HG03521 (cell line): ENCODE measurements at regions not wholly inside any gene's neighbourhood (a gene's known extent, or its start where the extent isn't known, plus 50 kb on each side); places are given as distances from the start of the nearest gene placed in this dataset.

Source experiments
- ATAC-seq: cut with Tn5 transposase; IDR thresholded peaks from one replicate; pipeline ENCODE4 v1.9.1; 2021; ENCODE audit warnings: mild to moderate bottlenecking, moderate library complexity; ENCODE audit not compliant: unreplicated experiment

DNA sequence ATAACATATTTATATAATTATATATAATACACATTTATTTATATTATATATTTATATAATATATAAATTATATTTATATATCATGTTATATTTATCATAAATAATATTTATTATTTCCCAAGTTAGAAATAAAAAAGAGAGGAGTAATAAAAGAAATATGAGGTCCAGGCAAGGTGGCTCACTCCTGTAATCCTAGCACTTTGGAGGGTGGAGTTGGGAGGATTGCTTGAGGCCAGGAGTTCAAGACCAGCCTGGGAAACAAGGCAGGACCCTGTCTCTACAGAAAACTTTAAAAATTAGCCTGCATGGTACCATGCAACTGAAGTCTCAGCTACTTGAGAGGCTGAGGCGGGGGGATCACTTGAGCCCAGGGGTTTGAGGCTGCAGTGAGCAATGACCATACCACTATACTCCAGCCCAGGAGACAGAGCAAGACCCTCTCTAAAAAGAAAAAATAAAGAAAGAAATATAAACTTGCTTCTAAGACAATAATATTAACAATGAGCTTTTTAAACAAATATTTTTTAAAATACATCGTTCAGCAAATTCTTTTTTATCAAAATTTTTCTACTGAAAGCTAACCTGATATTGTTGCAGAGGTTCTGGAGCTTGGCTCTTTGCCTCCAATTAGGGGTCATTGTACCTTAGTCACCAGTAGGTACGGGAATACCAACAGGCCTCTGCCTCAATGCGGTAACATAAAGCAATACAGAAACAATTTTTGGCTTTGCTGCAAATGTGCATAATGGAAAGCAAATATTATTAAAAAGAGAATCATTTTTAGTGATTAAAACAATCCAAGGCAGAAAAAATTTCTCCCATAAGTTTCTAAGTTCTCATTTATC, 290.0 kb downstream of the SETD4 start:
- no peak for ATAC-seq

DNA sequence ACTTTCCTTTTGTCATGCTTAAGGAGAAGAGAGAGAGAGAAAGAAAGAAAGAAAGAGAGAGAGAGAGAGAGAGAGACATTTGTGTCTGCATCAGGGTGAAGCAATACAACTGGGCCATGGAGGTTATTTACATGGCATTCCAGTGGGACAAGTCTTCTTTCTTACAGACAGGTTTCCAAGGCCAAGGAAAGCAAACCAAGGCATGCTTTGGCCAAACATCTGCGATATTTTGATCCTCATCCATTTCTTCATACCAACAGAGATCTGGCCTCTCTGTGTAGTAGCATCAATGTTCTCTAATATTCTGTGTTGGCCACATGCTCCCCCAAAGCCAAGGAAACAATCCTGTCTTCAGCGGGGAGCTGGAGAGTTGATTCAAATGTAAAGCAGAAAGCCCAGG, 292.1 kb downstream of the SETD4 start:
- no peak for ATAC-seq

DNA sequence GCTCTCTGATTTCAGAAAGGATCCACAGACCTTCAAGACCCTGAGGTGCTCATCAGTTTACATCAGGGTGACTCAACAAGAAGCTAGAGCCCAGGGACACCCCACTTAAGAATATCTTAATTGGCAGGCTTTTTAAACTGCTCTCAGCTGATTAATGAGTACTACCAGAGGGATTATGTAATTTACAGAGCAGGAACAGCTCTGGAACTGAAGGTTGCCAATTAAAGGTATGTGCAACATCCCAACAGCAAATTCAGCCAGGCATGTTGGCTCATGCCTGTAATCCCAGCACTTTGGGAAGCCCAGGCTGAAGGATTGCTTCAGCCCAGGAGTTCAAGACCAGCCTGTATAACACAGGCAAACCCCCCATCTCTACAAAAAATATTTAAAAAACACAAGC, 295.7 kb downstream of the SETD4 start:
- ATAC-seq, result no peak

DNA sequence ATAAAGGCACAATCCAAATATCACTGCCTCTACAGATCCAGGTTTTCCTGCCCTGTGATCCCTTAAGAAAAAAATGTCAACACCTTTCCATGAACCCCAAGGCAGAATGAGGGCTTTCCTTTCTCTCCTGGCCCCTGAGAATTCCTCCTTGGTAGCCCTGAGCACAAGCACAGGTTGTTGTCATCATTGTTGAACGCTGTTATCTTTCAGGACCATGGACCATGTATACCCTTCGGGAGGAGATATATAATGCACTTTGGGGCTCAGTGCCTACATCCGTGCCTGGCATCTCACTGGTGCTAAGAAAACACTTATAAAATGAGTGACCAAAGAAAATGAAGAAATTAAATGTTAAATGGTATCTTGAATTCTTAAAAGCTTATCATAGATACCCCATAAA, 296.2 kb downstream of the SETD4 start:
- no peak for ATAC-seq

DNA sequence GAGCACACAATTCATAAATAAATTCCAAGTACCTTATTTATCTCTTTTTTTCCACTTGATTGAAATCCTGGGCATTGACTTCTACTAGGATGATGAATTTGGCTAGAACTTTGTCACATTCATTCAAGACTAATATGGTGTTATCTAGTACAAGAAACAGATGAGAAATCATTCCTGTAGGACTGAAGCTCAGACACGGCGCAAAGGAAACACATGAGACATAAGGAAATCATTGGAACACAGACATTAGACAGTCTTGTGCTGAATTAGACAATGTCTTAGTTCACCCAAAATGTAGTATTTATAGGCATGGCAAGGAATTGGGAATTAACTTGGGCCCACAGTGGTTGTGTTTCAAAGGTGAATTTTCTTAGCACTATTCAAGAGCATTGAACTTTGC, 305.7 kb downstream of the SETD4 start:
- no peak for ATAC-seq

DNA sequence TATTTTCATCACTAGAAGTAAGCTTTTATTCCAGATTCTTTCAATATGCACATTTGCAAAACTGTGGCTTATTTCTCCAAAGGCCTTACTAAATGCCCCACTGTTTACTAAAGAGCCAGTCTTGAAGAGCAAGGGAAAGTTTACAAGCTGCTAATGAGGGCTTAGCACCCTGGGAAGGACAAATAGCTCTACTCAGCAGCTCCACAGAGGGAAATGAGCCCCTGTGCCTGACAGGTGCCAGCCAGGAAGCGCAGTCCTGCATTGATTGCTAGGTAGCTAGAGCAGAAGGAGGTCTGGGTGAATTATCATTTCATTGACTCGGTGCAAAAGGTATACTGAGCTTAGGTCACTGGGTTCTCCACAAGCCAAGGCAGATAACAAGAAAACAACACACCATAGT, 307.0 kb downstream of the SETD4 start:
- ATAC-seq, result no peak

DNA sequence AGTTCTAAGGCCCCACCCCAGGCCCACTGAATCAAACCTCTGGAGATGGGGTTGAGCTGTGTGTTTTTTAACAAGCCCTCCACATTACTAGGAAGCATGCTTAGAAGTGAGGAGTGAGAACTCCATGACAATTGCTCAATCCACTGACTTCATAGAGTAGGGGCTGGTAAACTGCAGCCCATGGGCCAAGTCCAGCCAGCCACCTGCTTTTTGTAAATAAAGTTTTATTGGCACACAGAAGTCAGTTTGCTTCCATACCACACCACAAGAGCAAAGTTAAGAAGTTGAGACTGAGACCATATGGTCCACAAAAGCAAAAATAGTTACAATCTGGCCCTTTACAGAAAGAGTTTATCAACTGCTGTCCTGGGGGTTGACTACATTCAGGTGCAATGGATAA, 309.2 kb downstream of the SETD4 start:
- ATAC-seq, result no peak

DNA sequence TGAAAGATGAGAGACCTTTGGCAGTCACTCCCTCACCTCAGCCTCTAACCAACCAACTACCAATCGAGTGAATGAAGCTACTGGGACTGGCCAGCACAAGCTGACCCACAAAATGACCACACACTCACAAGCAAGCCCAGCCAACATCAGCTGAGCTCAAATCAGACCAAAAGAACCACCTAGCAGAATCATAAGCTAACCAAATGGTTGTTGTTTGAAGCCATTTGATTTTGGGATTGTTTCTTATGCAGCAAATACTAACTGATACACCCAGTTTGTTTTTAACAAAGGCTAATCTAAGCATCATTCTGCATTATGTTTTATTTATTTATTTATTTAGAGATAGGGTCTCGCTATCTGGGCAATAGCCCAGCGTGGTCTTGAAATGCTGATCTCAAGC, 310.4 kb downstream of the SETD4 start:
- ATAC-seq, result no peak

DNA sequence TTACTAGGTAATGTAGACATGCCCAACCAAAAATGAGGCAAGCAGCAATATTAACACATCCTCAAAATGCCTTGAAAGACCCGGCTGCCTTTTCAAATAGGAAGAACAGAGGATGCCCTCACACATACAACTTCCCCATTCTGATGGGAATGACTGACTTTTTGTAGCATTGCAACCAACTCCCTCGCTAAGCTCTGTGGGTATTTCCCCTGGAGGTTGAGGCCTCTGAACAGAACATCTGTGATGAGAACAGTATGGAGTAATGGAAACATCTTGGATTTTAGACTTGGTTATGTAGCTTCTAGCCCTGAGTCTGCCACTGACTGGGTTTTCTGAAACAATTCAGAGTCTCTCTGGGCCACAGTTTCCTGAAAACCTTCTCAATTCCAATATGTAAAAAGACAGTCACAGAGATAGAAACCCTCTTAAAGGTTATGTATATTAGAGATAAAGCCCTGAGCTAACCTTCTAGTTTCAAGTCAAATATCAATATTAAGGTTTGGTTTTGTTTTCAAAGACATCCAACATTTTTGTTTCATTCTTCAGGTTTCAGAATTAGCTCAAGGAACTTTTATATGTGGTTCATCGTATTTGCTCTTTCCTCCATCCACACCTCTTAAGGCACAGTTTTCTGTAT, 311.5 kb downstream of the SETD4 start:
- ATAC-seq, result no peak

DNA sequence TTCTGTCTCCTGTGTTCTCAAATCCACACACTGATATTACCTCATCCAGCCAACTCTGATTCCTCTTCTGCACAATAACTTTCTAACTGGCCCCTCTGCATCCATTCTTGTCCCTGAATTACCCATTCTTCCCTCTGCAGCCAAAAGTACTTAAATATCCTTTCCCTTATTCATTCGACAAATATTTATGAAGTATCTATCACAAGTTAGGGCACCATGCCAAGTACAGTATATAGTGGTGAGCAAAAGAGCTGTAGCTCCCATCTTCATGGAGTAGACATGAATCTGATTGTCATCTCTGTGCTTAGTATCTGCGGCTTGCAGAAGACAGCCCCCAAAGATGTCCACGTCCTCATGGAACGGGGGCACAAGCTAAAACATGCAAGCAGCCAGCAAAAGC, 316.8 kb downstream of the SETD4 start:
- ATAC-seq, result no peak

DNA sequence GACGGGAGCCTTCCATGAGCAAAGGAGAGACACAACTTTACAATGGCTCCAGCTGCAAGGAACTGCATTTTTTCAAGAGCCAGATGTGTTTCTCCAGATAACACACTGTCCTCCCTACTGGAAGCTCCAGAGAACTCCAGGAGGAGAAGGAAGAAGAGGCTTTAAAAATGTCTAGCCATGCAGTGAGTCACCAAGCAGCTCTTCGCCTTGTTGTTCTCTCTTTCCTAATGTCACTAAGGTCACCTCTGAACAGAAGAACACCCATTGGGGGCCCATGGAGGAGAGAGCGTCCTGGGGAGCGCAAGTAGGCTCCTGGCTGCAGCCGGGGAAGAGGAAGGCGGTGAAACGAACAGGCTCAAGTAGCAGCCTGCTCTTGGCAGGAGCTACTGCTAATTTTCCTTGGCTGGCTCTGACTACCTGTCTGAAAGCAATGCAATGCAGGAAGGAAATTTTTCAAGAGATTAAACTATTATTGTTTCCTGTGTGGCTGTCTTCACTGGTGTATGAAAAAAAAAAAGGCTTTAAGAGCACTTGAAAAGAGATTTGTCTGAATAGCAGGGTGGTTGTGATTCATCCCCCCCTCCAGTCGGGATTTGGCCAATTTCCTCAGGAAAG, 321.9 kb downstream of the SETD4 start:
- no peak for ATAC-seq

DNA sequence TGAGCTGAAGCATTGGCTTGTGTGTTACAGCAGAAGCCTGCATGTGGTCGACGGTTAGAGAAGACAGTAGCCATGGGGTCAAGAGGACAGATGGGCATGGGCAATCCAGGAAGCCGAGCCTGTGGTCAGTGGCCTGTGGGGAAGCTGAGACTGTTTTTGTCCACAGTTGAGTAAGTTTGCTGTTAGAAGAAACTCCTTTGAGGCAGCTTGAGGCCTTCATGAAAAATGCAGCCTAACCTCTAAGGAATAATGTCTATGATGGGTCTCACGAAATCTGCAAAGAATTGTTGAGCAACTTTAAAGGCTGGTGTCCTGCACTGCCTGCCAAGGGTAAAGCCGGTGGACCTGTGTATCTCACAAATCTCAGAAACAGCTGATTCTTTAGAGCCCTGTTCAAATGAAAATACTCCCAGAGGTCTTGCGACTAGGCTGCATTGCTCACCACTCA, 322.4 kb downstream of the SETD4 start:
- no peak for ATAC-seq

DNA sequence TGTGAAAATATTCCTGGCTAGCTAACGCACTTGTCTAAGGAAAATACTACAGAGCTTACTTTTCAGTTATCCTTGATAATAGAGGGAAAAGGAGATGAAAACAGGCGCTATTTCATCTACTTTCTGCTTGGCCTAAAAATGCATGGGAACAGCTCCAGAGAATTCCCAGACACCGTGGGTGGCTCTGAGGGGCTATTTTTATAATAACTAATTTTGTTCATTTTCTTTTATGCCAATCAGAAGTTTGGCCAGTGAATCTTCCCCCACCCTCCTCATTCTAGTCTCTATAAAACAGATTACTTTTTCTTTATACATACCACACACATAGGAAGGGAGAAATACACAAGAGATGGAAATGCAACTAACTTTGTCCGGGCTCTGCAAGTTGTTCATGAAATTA, 322.9 kb downstream of the SETD4 start:
- no peak for ATAC-seq

DNA sequence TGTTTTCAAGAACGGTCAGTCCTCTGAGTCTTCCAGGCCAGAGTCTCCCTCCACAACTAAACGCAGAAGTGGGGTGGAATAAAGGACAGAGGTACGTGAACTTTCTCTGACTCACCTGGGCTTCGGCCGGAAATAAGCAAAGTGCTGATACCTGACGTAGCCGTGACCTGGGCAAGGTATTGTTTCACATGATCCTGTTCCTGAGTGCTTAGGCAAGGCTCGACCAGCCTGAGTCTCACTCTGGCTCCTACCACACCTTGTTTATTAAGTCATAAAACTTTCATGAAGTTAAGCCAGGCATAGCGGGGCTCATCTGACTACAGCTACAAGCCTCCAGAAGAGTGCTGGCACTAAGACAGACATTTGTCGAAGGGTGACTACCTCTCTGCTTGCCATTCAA, 327.5 kb downstream of the SETD4 start:
- no peak for ATAC-seq

DNA sequence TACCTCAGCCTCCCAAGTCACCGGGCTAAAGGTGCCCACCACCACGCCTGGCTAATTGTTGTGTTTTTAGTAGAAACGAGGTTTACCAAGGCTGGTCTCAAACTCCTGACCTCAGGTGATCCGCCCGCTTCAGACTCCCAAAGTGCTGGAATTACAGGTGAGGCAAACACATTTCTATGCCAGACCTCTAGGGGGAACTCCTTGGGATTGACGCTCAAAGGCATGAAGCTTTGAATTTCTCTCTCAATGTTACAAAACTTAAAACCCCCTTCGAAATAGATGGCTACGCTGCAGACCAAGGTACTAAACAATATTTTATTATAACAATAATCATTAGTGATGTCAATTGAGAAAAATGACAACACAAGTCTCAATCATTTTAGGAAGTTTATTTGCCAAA, 330.0 kb downstream of the SETD4 start:
- ATAC-seq, result no peak

DNA sequence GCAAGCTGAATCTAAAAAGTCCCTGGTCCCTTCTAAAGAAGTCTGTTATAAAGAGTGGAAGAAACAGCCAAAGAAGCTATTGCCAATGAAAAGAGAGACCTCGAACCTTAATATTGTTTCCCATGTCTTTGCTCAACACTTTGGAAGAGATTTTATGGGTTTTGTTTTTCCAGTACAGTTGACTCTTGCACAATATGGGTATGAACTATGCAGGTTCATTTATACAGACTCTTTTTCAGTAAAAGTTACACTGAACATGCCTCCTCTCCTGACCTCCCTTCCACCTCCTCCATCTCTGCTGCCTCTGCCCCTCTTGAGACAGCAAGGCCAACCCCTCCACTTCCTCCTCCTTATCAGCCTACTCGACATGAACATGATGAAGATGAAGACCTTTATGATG, 332.5 kb downstream of the SETD4 start:
- ATAC-seq, result no peak

DNA sequence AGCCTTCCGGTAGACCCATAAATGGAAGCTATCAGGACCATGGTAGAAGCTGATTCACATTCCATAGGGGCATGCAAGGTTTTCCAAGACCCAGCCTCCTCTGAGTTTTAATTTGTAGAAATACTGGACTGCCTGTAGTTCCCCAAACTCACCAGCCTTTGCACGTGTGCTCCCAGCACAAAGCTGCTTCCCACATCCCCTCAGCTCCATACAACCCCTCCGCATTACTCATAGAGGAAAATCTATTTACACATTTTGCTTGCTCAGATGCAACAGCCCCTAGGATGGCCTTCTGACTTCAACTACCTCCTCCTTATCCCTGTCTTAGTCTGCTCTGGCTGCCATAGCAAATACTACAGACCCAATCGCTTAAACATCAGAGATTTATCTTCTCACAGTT, 336.2 kb downstream of the SETD4 start:
- no peak for ATAC-seq

DNA sequence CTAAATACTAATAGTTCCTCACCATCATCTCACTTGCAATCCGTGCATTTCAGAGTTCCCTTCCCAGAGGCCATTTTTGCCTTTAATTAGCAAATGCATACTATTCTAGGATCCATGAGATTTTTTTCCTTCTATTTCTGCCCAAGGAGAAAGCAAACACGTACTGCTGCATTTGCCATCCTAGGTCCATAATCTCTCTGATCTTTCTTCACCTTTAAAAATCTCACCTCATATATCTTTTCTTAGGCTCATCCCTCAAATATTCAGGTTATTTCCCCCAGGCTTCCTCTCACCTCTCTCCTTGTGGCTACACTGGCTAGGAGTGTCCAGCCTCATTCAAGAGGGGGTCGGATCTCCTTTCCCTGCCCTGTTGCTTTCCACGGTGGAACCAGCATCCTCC, 338.6 kb downstream of the SETD4 start:
- ATAC-seq, result no peak

DNA sequence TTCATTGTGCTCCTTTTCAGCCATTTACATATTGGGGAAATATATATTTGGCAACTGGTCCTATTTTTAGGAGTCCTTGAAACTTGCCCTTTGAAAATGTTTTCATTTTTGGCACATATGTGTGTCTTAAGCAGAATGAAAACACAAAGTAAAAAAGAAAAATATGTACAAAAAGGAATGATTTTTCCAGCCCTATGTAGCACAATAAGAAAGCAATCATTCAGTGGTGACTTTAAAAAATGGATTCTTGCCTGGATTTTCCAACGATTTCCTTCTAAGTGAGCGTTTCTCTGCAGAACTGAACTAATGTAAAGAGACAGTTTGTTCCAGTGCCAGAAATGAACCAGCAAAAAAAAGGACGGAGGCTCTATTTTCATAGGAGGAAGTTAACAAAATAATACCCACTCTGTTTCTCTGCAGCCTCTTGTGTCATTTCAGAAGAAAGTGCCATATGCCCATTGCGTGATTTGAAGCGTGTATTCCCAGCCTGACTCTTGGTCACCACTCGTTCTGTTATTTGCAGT, 340.1 kb downstream of the SETD4 start:
- no peak for ATAC-seq

DNA sequence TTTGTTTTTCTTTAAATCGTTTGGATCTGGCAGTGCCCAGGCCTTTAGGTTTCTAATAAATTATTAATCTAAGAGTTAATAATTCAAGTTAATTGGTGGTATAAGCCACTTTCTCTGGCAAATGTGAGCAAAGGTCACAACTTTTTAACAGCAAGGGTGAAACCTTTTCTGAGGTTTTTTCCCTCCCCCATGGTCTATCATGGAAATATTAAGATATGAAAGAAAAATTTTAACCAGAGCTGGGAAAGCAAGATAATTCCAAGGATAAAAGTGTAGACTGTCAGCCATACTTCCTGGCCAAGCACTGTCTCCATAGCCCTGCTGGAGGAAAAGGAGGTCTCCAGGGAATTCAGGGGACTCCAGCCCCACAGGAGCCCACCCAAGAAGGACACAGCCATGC, 341.2 kb downstream of the SETD4 start:
- ATAC-seq, result no peak

DNA sequence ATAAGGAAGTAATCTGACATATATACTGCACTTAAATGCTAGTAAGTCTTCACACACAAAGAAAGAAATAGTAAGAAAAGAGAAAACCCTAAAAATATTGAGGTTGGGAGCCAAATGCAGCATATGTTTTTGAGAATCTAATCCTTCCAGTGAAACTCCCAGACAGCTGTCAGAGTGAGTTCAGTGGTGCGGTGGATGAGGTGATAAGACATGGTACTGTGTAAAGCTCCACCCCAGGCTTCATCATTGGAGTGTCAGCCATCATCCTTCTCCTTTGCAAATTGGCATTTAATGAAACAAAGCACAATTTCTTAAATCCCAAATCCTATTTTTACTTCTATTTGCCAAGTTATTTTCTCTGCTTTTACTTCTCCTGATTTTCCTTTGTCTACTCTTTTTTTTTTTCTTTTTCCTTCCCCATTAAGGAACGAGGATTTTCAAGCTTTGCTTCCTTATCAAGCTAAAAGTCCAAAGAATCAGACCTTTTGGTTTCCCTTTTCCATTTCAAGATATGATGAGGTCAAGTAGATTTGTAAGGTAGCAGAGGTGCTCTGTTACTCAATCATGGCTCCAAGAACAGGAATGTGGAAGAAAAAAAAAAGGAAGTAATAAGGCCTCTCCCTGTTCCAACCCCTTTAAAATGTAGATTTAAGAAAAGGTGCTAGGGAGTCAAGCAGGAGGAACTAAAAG, 343.3 kb downstream of the SETD4 start:
- ATAC-seq, result no peak
